SU-DHL-6 (cell line): ENCODE measurements at regions not wholly inside any gene's neighbourhood (a gene's known extent, or its start where the extent isn't known, plus 50 kb on each side); places are given as distances from the start of the nearest gene placed in this dataset.

Experiments
- CTCF ChIP-seq: fragments of 200-600 bp; sonication (generic); IDR thresholded peaks from one replicate; pipeline ENCODE4 v1.5.1; 2017; ENCODE audit warnings: antibody characterized with exemption, mild to moderate bottlenecking, low read length, moderate library complexity; ENCODE audit not compliant: insufficient read depth, poor library complexity, severe bottlenecking
- EZH2phosphoT487 ChIP-seq: fragments of 200-600 bp; sonication (generic), shearing (Covaris generic); conservative IDR thresholded peaks from 2 replicates; pipeline ENCODE4 v1.6.1; 2018; ENCODE audit warnings: mild to moderate bottlenecking, antibody characterized with exemption, low read length, moderate library complexity, mixed read lengths

- TF ChIP-seq CTCF, result no peak
- TF ChIP-seq EZH2phosphoT487, result no peak
These were observed 816.0 kb downstream of the OLFM4 start for GRCh38 chr13:53844473-53845146.
